Stimulated activated CD4-positive, alpha-beta T cell treated with anti-CD3 and anti-CD28 coated beads, Interleukin-2, amount 100 ng/mL, for 24 hours (primary cell): ENCODE measurements at regions not wholly inside any gene's neighbourhood (a gene's known extent, or its start where the extent isn't known, plus 50 kb on each side); places are given as distances from the start of the nearest gene placed in this dataset.
"Not testable (repeated sequence)": the region's sequence is repeated elsewhere in the genome, so short reads cannot be mapped to it uniquely, and the experiment has no call there.

Experiments used
- DNase-seq, 2 donors: peaks; one replicate each; pipeline ENCODE4 v3.0.0-alpha.2; 2020

DNA sequence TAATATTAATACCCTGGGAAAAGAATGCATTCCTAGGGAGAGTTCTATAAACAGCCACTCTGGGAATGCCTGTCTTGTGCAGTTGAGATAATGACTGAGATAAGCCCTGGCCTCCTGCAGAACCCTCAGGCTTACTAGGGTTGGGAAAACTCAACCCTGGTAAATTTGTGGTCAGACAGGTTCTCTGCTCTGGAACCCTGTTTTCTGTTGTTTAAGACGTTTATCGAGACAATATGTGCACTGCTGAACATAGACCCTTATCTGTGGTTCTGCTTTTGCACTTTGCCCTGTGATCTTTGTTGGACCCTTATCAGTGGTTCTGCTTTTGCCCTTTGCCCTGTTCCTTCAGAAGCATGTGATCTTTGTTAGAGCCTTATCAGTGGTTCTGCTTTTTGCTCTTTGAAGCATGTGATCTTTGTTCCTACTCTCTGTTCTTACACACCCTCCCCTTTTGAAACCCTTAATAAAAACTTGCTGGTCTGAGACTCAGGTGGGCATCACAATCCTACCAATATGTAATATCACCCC is 2754.0 kb downstream of the PCDH9 start:
- not testable (repeated sequence) for DNase-seq

- DNase-seq, result no peak
These were observed 2758.2 kb downstream of the PCDH9 start for GRCh38 chr13:64471916-64472315.

DNA sequence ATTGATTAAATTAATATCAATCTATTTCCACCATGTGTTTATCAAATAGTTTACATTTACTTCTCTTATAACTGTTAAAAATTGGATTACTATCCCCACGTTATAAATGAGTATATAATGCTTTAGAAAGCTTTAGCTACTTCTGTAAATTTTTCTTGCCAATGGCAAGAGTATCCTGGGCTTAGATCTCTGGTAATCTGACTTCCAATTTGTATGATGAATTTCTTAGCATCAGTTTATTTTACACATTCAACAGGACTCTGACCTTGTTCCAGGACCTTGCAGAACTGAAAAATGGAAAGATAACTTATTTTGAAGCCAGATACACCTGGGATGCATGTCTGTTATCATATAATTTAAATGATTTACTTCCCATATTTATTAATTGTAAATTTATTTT is 2759.4 kb downstream of the PCDH9 start:
- no peak for DNase-seq

DNA sequence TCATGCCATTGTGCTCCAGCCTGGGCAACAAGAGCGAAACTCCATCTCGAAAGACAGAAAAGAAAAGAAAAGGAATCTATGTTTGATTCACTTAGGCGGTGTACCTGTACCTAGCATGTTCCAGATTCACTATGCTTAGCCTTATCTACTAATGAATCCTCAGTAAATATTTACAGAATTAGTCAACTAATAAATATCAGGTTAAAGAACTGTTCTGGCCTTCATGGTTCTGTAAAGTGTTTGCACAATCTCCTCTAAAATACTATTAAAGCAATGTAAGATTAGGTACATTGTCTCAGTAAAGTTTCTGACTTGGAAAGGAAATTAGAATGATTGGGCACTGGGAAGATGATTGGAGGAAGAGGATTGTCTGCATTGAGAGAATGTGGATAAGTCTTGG is 2770.4 kb downstream of the PCDH9 start:
- no peak for DNase-seq

DNA sequence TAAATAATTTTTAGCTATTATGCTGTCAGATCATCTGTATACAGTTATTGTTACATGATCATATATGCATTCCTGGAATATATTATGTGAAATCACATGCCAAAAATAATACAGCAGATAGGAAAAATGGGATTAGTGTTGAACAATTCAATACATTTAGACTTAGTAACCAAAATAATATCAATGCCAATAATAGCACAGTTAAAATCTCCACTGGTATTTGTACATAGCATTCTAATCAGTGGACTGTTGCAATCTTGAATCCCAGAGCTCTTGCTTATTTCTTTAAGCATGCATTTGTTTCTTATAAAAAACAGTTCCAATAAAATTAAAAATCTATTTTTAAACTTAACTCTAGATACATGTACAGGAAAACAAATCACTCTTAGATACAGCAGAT is 2772.2 kb downstream of the PCDH9 start:
- DNase-seq, result no peak

GRCh38 chr13:64455124-64455523 is 2775.0 kb downstream of the PCDH9 start:
- no peak for DNase-seq

GRCh38 chr13:64453831-64454230 is 2776.3 kb downstream of the PCDH9 start:
- no peak for DNase-seq

DNA sequence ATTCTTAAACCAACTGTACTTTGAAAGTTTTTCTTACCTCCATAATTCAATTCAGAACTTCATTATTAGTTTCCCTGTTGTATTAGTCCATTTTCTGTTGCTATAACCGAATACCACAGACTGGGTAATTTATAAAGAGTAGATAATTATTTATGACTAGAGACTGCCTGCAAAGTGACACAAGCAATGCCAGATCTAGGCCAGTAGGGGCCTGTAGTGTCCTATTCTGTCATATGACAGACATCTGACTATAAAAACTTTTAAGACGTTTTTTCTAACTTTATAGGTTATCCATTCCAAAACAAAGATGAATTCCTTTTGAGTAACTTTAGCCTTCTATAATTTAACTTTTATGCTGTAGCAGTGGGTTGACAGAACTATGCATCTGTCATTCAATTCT is 2783.8 kb downstream of the PCDH9 start:
- no peak for DNase-seq

- no peak for DNase-seq
These were observed 2788.4 kb downstream of the PCDH9 start for GRCh38 chr13:64441740-64442139.

- no peak for DNase-seq
These were observed 2792.1 kb downstream of the PCDH9 start for GRCh38 chr13:64438084-64438483.

DNA sequence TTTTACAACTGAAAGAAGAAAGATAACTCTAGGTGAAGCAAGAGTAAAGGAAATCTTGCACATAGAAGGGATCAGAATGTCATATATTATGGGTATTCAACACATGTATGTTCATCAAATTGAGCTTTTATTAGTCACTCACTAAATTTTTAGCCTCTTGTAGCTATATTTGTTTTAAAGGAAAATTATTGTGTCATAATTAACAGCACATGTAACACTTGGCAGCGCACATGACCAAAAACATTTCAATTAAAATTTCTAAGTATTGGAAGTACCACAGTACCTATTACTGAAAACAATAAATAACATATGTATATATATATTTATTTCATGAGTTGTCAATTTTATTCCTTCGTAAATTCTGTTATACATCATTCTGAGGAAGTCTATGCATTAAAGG is 2800.4 kb downstream of the PCDH9 start:
- DNase-seq, result no peak

GRCh38 chr13:64428196-64428595 is 2801.9 kb downstream of the PCDH9 start:
- no peak for DNase-seq

- DNase-seq, result no peak
These were observed 2806.7 kb downstream of the PCDH9 start for GRCh38 chr13:64423467-64423866.

DNA sequence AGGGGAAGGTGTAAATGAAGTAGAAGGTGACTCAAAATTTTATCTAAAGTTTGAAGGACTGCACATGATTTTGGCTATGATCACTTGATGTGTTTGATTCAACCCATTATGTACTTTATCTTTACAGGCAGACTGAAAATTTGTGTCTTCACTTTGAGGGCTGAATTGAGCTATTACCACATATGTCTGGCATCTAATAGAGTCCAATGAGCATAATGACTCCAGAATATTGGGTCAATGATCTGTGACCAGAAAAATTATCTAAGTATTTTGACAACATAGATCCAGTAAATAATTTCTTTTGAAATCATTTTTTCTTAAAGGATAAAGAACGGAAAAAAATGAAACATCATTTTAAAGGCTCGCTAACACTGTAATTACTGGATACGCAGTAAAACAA is 2810.0 kb downstream of the PCDH9 start:
- DNase-seq, result no peak

DNA sequence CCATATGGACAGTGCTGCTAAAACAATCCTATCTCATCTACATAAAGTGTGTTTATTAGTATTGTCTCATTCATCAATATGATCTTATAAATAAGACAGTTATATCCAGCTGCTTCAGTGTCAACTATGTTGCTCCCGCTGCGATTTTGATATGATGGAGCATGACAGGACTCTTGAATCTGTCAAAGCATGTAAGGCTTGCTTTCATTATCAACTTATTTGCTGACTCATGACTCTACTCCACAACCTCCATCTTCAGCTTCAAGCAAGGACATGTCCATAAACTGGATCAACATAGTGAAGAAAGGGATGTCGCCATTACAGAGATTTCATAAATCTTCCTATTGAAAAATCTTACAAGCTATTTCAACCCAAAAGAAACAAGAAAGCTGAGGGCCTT is 2812.6 kb downstream of the PCDH9 start:
- no peak for DNase-seq

DNA sequence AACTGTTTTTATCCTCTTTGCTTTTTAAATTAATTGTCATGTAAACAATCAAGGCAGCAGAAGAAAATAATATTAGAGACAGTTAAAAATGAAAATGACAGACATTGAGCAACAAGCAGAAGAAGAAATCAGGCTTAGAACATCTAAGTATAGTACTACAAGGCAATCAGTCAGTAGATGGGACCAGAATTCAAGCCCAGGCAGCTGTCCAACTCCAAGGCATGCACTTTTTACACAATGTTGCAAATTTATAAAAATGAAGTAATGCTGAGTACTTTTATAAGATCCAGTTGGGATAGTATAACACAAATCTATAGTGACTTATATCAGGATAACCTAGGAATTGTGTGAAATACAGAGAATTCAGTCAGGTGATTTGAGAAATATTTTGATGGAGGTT is 2815.8 kb downstream of the PCDH9 start:
- DNase-seq, result no peak

DNA sequence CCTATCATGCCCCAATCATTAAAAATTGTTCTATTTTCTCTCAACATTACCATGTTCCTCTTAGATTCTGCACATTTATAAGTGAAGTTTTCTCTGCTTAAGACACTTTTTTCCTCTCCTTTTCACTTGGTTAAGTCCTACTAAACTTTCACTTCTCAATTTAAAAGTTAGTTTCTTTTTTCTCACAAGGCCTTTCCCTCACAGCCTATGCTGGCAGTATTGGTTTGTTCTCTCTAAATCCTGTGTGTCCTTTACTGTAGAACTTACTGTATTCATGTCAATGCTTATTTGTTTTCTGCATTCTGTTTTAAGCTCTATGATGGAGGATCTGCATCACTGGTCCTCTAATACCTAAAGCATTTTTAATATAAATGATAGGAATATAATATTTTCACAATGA is 2816.6 kb downstream of the PCDH9 start:
- DNase-seq, result no peak

DNA sequence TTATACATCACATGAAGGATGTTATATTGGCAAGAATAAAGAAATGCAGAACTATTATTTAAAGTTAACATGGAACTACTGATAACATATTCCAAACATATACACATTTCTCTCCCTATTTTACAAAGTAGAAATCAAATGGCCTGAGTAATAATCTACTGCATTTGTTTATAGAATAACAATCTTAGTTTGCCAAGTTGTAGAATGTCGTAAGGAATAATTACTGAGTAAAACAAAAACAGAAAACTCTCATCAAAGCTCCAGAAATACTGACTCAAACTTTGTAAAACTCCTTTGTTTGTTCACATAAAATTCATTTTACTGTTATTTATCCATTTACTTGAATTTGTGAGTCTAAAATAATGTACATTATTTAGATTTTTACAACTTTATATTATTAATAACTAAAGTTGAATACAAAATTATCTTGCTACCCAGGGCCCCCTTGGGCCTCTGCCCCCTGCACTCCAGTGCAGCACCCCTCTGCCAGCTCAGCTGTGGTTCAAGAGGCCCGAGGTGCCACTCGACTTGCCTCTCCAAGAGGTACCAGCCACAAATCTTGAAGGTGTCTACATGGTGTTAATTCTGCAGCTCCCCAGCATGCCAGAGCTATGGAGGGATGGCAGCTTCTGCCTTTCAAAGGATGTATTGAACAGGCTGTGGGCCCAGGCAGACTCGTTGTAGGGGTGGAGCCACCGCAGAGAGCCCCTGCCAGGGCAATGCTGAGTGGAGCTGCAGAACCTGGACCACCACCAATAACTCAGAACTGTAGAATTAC is 2819.7 kb downstream of the PCDH9 start:
- DNase-seq, result no peak

GRCh38 chr13:64397701-64398100 is 2832.4 kb downstream of the PCDH9 start:
- DNase-seq, result no peak

DNA sequence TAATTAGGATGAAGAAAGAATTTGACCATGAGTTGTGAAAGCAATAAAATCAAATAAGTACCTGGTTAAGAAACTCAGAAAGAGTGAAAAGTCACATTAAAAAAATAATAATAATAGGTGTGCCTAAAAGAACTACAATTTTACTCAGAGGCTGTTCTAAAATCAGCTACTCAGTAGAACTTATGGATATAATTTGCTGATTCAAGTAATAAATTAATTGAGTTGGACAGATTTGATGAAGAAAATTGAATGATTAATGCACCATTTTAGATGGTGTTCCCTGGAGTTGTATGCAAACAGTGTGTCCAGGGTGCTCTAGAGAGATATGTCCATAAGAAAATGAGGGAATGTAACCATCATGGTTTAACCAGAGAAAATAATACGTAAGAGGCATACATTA is 2852.5 kb downstream of the PCDH9 start:
- DNase-seq, result no peak

DNA sequence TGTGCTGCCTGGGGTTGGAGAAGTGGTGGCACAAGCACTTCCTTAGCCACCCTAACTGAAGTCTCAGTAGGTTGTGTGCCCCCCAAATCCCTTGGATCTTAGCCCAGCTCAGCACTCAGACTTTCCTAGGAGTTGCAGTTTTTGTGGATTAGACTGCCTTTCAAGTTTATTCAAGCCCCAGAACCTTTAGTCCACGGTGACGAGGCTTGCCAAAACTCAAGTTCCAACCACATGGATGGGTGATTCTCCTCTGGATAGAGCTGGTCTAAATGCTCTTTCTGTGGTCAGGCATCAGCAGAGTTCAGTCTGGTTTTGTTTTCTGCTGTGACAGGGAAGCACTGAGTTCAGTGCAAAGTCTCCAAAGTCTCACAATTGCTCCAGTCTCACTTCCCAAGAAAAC is 2858.7 kb downstream of the PCDH9 start:
- no peak for DNase-seq

- no peak for DNase-seq
These were observed 2859.1 kb downstream of the PCDH9 start for GRCh38 chr13:64371045-64371444.

DNA sequence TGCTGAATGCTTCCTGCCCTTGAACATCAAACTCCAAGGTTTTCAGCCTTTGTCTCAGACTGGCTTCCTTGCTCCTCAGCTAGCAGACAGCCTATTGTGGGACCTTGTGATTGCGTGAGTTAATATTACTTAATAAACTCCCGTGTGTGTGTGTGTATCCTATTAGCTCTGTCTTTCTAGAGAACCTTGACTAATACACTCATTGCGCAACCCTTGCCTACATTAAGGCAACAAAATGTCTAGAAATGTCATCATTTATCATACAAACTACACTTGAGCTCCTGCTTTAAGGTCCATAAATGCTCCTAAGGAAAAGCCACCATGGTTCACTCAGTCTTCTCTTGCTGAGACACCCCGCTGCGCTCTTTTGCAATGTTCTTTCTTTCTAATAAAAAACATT is 2861.0 kb downstream of the PCDH9 start:
- DNase-seq, result no peak

DNA sequence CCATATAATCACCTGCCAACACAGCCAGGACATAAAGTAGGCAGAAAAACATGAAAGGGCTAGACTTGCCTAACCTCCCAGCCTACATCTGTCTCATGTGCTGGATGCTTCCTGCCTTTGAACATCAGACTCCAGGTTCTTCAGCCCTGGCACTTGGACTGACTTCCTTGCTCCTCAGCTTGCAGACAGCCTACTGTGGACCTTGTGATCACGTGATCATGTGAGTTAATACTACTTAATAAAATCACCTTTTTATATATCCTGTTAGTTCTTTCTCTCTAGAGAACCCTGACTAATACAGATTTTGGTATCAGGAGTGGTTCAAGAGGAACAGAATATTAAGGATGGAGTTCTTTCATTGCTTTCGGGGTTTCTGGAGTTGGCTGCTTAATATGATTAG is 2867.6 kb downstream of the PCDH9 start:
- DNase-seq, result no peak

- DNase-seq, result no peak
These were observed 2882.5 kb downstream of the PCDH9 start for GRCh38 chr13:64347664-64348063.
